Peyer's patch (tissue), 4 donors: ENCODE measurements at regions not wholly inside any gene's neighbourhood (a gene's known extent, or its start where the extent isn't known, plus 50 kb on each side); places are given as distances from the start of the nearest gene placed in this dataset.

ENCODE experiments used
- CTCF ChIP-seq, 6 experiments: fragments of 450-650 bp in 4 of 6; fragments of 200-600 bp in 2 of 6; sonication (generic) in 1 of 6; IDR thresholded peaks; one replicate each; pipeline ENCODE4 v1.5.1; 2017 to 2019; ENCODE audit warnings: antibody characterized with exemption in 6 of 6, mild to moderate bottlenecking in 3 of 6, moderate library complexity in 1 of 6
- POLR2A ChIP-seq, 2 donors: fragments of 450-650 bp; IDR thresholded peaks; one replicate each; pipeline ENCODE4 v1.5.1; 2017; ENCODE audit warnings: antibody characterized with exemption in 2 of 2, mild to moderate bottlenecking in 2 of 2, moderate library complexity in 2 of 2

- no peak for TF ChIP-seq CTCF (IDR thresholded peaks at IDR 0.05)
- TF ChIP-seq POLR2A (IDR thresholded peaks at IDR 0.05), result no peak
Measured at GRCh38 chr4:134727696-134728095, 526.1 kb upstream of the PABPC4L start.
